ENCODE measurements at regions not wholly inside any gene's neighbourhood (a gene's known extent, or its start where the extent isn't known, plus 50 kb on each side); places are given as distances from the start of the nearest gene placed in this dataset.

GRCh38 chr15:70244978-70245542, 147.3 kb upstream of the TLE3 start:
- TF ChIP-seq EZH2 (IDR thresholded peaks at IDR 0.05) (no peak), POLR2AphosphoS5 (IDR thresholded peaks at IDR 0.05; ENCODE audit: borderline replicate concordance, low read depth, low read length) (no peak)

Data from SK-N-MC (cell line).